Fibroblast of lung (primary cell): ENCODE measurements at regions not wholly inside any gene's neighbourhood (a gene's known extent, or its start where the extent isn't known, plus 50 kb on each side); places are given as distances from the start of the nearest gene placed in this dataset.

Experiments used
- CTCF ChIP-seq, 2 donors: IDR thresholded peaks in 1 of 2; conservative IDR thresholded peaks in 1 of 2; 1 replicate in 1 of 2; 2 replicates in 1 of 2; pipeline ENCODE4 v1.5.1; 2011 to 2012; ENCODE audit warnings: low read length in 2 of 2, control low read depth in 1 of 2, inconsistent platforms in 1 of 2, low read depth in 1 of 2, mild to moderate bottlenecking in 1 of 2
- EZH2 ChIP-seq: IDR thresholded peaks from 2 replicates; pipeline ENCODE4 v1.5.1; 2012; ENCODE audit warnings: low read length, control low read depth, mild to moderate bottlenecking; ENCODE audit errors: missing control alignments

DNA sequence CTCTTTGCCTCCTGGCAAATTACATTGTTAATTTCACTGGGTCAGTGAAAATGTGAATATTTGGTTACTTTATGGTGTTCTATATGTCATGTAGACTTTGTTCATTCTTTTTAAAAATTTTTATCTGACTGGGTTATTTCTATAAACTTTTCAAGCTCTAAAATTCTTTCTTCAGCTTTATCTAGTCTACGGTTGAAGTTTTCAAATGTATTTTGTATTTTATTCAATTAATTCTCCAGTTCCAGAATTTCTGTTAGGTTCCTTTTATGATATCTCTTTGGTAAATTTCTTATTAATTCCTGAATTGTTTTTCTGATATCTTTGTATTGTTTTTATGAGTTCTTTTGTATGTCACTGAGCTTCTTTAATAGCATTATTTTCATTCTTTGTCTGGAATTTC is 228.1 kb downstream of the LPIN1 start:
- TF ChIP-seq CTCF (conservative IDR thresholded peaks at IDR 0.05 in 1 of 2, IDR thresholded peaks at IDR 0.05 in 1 of 2; ENCODE audit: low read depth in 1 of 2, low read length in 2 of 2) = no peak
- no peak for TF ChIP-seq EZH2
